Stimulated activated CD4-positive, alpha-beta T cell treated with anti-CD3 and anti-CD28 coated beads, Interleukin-15, amount 100 ng/mL, for 1 hour (primary cell): ENCODE measurements at regions not wholly inside any gene's neighbourhood (a gene's known extent, or its start where the extent isn't known, plus 50 kb on each side); places are given as distances from the start of the nearest gene placed in this dataset.
A peak's percentile ranks its signal among the peaks of the same experiment; 100 is the strongest.

Experiments used
- DNase-seq, 2 donors: peaks; one replicate each; pipeline ENCODE4 v3.0.0-alpha.2; 2020; ENCODE audit warnings: low read depth in 1 of 2, low spot score in 1 of 2

GRCh38 chr17:51486091-51486490 lies 225.7 kb downstream of the UTP18 start:
- no peak for DNase-seq

GRCh38 chr17:51486885-51487520 lies 226.7 kb downstream of the UTP18 start:
- no peak for DNase-seq

DNA sequence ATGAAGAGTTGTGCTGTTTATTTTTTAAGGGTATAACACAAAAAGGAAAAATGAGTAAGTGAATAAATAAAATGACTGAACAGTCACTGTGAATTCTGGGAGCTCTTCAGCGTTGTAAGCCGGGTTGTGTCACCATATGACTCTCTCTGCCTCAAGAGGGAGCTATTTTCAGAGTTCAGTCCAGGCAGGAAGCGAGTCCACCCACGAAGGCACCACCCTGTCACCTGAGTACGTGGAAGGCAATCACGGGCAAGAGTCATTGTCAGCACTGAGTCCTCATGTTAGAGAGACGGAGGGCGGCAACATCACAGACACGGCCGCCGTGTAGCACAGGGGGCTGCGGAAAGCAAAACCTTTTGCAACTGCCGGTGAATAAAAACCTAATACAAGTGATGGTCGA lies 227.6 kb downstream of the UTP18 start:
- DNase-seq: peak in 1 of 2 donors; percentile 2

GRCh38 chr17:51491416-51491815 lies 231.1 kb downstream of the UTP18 start:
- DNase-seq: no peak

DNA sequence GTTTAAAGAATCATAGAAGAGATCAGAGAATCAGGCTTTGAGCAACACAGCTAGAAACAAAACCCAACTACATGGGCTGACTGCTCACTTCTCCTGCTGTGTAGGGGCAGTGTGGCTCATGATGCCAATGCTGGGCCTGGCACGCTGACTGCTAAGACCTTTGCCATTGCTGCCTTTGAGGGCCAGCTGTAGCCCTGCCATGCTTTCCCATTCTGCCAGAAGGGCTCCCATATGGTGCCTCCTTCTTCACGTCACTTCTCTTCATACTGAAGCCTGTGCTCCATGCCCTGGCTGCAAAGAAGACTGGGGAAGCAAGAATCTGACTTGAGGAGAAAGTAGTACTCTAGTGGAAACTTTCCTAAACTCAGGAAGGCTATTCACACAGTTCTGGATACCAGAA lies 232.9 kb downstream of the UTP18 start:
- DNase-seq: no peak

DNA sequence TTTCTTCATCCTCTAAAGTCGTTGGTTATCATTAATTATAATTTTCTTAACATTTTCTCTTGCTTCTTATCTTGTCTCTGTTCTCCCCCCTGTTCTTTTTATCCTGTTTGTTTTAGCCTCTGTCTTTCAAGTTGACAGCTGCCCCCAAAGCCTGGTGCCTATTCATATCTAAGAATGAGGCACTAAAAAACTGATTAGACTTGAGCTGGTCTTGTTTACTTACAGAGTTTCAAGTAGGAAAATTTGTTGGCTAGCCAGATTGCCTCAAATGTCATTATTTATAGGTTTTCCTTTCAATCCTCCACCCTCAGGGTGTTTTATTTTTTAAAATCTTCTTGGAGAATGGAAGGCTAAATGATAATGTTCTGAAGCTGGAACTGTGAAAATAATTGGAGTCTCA lies 236.0 kb downstream of the UTP18 start:
- no peak for DNase-seq

- no peak for DNase-seq
These were observed 239.6 kb downstream of the UTP18 start for GRCh38 chr17:51499897-51500296.

DNA sequence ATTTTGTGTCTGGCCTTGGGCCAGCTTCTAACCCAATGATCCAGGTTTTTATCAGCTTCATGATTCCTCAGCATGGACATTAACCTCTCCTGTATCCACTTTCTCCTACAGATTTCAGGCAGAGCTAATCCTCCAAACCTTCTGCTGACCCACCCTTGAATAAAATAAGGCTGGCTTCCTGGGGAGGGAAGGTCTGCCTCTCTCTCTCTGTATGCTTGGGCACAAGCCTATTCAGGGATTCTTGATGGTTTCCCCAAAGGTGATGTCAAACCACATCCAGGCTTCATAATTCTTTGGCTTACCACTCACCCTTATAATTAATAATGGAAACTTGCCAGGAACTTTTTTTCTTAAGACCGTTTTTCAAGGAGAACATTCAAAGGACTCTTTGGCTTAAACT lies 240.1 kb downstream of the UTP18 start:
- DNase-seq: no peak

DNA sequence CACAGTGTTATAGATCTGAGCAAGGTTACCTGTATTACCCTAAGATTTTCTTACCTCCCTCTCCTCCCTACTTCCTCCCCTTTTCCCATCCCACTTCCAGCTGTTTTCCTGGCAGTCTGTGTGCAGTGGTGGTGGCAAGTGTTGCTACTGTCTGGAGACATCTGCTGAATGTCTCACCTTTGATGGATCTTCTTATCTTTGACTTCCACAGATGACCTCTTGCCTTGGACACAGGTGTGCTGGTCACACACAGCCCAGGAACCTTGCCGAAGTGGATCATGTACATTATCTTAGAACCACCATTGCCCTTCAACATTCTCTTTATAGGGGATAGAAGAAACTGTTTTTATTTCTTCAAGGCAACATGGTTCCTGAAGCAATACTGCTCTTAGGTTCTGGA lies 245.1 kb downstream of the UTP18 start:
- DNase-seq: no peak

- no peak for DNase-seq
These were observed 247.1 kb downstream of the UTP18 start for GRCh38 chr17:51507444-51507843.

DNA sequence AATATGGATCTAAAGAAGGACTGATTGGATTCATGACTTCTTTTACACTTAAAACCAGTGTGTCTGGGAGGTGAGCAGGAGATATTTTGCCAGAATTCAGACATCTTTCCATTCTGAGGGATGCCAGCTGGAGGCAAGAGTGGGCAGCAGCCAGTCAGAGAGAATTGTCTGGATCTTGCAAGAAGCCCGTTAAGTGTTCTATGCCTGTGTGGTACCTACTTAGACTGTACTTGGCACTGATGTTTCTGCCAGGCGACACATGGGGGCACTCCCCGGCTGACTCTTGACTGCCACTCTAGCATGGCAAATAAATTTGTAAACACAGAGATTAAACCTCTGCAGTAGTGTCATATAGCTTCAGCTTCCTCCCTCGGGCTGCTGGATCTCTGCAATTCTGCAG lies 247.7 kb downstream of the UTP18 start:
- no peak for DNase-seq

DNA sequence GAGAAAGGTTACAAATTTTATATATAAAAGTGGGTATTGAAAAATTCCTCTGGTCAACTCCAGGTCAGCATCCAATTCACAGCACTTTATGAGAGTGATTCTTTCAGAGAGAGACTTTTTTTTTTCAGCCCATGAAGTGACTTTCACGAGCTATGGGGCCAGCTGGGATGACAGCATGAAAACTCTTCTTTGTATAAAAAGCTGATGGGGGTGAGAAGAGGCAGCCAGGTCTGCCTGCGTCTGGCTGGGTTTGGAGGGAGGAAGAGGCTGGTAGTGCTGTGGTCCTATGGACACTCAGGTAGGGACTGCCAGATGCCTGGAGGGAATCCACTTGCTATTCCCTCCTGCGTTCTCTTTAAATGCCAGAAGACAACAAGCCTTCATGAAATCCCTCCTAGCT lies 250.6 kb downstream of the UTP18 start:
- DNase-seq: no peak

DNA sequence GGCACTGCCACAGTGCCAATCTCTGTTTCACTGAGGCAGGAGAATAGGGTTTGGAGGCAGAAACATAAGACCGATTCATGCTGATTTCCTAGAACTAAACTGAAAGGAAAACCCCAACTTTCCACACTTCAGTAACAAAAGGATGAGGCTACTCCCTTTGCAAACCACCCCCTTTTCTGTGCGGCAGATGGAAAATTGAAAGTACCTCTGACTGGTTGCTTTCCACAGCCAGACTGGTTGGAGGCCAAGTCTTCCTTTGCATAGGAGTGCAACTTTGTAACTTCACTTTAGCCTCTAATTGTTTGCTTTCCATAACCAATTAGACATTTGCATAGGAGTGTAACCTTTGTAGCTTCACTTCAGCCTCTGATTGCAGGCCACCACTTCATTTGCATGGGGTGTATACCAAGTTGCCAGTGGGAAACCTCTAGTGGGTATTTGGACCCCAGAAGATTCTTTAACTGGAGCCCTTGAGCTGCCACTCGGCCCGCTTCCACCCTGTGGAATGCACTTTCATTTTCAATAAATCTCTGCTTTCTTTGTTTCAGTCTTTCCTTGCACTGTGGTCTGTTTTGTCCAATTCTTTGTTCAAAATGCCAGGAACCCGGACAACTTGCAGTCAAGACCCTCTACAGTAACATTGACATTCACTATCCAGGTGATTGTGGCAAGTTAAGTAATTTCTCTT lies 252.0 kb downstream of the UTP18 start:
- DNase-seq: no peak

DNA sequence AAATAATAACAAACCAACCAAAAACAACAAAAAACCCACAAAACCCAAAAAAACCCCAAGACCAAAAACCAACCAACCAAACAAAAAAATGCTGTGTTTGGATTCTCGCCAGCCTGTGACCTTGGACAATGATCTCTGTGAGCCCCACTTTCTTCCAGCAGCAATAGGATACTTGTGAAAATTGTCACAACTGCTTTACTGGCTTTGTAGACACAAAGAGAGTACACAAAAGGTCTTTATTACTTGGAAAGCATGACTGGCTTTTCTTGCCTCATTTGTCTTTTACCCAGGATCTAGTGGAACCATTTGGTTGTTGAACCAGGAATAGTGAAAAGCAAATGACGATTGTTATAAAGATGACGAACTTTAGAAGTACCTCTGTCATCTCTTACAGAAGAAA lies 256.6 kb downstream of the UTP18 start:
- no peak for DNase-seq

DNA sequence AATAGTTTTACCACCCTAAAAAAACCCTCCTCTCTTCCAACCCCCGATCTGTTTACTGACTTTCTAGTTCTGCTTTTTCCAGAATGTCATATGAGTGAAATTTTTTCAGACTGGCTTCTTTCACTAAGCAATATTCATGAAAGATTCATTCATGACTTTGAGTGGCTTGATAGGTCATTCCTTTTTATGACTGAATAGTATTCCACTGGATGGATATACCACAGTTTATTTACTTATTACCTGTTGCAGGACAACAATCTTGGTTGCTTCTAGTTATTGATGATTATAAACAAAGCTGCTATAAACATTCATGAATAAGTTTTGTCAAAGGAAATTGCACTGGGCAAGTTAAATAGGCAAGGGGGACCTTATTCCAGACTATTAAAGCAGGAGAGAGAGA lies 264.2 kb downstream of the UTP18 start:
- DNase-seq: no peak

GRCh38 chr17:51526507-51526906 lies 266.2 kb downstream of the UTP18 start:
- no peak for DNase-seq

DNA sequence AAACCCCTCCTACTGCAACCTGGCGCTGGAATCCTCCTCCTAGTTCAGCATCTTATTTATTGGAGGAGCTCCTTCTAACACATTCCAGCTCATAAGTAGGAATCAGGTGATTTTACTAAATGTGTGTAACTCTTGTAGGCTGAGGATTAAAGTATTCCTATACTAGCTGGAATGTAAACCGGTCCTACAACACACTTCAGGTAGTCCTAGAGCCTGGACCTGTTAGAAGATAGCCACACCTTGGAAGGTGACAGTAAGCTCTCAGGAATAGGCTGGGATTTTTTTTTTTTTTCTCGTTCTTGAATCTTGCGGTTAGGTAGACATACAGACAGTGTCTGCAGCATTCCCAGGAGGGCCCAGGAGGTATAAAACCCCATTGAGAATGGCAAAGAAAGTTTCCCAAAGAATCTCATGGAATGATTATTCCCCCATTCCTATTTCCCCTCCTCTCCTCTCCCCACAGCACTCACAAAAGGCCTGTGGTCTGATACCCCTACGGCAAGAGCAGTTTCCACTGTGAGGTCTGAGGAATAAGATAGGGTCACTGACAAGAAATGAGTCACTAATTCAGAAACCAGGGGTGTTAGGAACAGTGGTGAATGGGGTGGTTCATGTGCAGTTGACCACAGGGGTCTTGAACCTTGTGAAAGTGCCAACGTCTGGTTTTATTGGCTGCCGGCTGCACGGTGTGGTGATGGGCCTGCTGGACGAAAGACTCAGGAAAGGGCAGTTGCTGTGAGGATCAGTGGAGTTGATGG lies 267.1 kb downstream of the UTP18 start:
- no peak for DNase-seq

GRCh38 chr17:51528111-51528510 lies 267.8 kb downstream of the UTP18 start:
- DNase-seq: no peak

DNA sequence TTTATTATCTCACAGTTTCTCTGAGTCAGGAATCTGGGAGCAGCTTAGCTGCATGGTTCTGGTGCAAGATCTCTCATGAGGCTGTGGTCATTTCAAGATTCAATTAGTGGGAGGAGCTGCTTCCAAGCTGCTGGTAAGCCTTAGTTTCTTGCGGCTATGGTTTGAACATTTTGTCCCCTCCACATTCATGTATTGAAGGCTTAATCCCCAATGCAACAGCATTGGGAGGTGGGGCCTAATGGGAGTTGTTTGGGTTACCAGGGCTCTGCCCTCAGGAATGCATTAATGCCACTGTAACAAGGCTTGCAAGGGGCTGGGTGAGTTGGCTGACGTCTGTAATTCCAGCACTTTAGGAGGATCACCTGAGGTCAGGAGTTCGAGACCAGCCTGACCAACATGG lies 272.9 kb downstream of the UTP18 start:
- no peak for DNase-seq

GRCh38 chr17:51533821-51534220 lies 273.5 kb downstream of the UTP18 start:
- DNase-seq: no peak

DNA sequence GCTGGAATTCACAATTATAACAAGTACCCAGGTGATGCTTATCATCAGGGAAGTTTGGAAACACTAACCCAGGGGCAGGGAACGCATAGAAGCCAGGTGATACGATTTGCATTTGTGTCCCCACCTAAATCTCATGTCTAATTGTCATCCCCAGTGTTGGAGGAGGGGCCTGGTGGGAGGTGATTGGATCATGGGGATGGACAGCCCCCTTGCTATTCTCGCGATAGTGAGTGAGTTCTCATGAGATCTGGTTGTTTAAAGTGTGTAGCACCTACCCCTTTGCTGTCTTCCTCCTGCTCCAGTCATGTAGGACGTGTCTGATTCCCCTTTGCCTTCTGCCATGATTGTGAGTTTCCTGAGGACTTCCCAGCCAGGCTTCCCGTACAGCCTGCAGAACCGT lies 276.3 kb downstream of the UTP18 start:
- no peak for DNase-seq

GRCh38 chr17:51537996-51538550 lies 277.7 kb downstream of the UTP18 start:
- no peak for DNase-seq
